HG02642 (cell line): ENCODE measurements at regions not wholly inside any gene's neighbourhood (a gene's known extent, or its start where the extent isn't known, plus 50 kb on each side); places are given as distances from the start of the nearest gene placed in this dataset.

Source experiments
- ATAC-seq: cut with Tn5 transposase; IDR thresholded peaks from one replicate; pipeline ENCODE4 v1.9.1; 2021; ENCODE audit warnings: mild to moderate bottlenecking; ENCODE audit not compliant: unreplicated experiment, poor library complexity

DNA sequence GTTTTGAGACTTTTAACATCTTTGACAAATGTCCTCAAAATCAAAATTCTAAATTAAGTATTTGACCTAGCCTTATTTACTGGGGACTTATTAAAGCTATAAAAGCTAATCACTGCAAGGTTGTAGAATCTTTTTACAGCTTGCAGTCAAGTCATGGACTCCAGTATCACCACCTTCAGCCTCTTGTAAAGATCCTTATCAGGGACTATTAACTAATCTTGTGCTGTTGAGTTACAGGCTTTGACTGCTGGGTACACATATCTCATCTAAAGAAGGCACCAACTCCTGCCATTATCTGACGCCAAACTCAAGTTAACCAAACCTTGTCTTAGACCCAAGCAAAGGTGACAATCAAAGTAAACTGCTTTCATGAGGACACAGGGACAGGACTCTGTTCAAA is 621.0 kb upstream of the IGFBP3 start:
- ATAC-seq = no peak

- no peak for ATAC-seq
These were observed 618.9 kb upstream of the IGFBP3 start for GRCh38 chr7:46539892-46540483.

DNA sequence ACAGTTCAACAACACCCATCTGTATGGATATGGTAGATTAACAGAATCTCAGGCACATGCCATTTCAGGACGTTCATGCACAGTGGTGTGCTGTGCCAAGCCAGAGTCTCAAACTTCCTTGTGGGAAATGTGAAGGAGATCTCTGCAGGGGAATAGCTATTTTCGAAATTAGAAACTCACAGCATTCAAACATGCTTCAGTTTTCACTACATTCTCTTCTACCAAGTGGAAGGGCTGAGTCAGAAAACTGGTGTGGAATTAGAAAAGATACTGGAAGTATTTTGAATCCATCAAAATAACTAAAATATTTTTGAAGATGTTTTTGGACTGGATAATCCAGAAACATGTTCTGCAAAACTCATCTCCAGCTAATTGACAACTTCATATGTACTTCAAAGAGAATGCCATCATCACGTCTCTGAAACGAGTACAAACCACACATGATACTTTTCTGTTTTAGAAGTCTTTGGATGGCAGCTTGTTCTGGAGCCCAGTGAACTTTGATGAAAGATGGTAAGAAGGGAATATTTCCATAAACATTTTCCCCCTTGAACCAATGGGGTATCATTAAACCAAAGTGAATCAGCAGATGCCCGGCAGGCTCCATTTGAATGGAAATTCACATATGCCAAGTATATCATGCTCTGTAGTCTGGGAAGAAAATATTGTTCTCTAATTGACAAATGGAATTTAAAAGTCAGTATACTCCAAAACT is 616.3 kb upstream of the IGFBP3 start:
- ATAC-seq = no peak

GRCh38 chr7:46534664-46535588 is 613.9 kb upstream of the IGFBP3 start:
- ATAC-seq = no peak

DNA sequence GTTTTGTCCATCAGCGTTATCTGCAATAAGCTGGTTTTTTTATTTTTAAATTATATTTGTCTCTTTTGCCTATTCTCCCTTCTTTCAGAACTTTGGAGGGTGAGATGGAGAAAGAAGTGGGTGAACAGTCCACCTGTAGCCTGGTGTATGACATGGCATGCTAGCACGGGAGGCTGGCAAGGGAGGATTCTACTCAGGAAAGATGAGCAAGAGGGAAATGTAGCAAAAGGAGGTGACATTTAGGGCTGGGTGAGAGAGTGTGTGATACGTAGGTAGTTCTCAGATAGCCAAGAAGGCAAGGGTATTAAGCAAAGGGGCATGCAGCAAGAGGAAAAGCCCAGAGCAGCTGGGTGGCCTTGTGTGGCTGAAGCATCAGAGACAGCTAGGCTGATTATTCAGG is 612.9 kb upstream of the IGFBP3 start:
- ATAC-seq = no peak

DNA sequence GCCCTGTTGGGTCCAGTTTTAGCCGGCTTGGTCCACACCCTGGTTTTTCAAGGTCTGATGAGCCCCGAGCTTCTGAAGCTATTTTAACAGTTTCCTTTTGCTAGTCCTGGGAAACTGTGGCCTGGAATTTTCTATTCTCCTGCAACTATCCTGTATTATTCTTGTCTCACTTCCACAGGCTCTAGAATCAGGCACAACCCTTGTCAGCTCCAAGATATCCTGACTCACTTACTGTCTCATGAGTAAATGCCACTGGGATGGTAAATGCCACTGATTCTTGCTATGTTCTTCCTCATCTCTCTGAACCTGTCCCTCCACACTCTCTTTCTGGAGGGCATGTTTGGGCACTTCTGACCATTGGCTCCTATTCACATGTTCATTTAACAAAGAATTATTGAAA is 611.5 kb upstream of the IGFBP3 start:
- ATAC-seq = no peak

- no peak for ATAC-seq
These were observed 609.1 kb upstream of the IGFBP3 start for GRCh38 chr7:46530081-46530750.

DNA sequence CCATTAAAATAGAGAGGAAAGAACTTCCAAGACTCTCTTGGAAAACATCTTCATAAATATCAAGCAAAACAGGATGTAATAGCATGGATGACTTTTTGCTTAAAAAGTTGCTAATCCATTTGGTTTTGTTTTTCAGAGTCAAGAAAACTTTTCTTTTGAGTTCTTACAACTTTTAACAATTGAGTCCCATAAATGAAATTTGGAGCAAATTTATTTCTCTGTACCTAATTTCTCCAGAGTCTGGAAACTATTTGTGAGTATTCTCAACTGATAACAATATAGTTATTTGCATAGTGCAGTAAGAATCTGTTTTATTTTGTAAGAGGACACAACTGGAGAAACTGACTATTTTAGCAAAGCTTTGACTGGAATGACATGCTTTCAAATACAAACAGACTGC is 606.3 kb upstream of the IGFBP3 start:
- ATAC-seq = no peak

DNA sequence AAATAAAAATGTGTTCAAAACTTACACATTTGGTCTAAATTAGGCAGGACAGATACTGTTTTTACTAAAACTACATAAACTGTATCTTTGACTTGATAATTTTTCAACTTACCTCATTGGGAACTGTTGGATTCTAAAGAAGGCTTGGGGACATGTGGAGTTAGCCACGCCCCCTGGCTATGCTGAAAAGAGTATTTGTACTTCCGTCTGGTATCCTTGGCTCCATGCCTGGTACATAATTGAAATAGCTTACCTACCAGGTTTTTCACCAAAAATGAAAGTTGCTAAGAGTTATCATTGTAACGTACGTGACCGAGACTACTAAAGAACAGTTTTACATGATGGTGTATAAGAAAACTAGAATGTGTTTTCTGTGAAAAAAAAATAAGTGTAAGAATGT is 604.8 kb upstream of the IGFBP3 start:
- ATAC-seq = no peak

DNA sequence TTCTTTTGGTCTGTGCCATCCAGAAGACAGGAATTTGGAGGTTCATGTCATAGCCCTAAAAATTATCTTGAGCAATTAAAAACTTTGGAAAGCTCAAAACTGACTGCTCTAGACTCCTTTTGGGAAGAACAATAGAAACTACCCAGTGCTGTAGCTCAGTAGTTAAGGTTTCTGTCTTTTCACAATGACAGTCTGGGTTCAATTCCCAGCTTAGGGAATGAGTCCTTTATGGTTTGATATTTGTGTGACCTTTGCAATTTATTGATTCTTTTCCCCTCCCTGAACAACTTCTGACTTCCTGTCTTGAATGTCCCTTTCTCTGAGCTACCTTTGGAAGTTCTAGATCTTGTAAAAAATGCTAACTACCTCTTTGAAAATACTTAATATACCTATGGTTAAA is 603.3 kb upstream of the IGFBP3 start:
- ATAC-seq = no peak

DNA sequence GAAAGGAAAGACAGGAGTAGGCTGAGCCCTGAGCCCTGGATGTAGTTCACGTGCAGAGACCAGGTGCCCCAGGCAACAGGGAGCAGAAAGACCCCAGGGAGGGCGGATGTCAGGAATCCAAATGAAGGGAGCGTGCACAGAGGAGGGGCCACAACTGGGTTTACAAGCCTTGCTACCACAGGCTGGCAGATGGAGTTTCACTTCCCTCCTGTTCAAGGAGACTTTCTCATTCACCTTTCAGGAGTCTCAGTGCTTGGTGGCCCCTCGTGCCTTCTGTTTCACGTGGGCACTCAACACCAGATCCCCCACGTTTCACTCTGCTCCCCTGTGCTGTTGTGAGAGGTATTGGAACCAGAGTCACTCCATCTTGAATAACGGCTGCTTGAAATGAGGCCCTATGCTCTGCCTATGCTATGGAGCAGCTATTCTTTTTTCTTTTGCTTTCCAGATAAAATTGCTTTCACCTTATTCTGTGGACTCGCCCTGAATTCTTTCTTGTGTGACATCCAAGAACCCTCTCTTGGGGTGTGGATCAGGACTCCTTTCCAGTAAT is 601.4 kb upstream of the IGFBP3 start:
- ATAC-seq = no peak

- no peak for ATAC-seq
These were observed 597.6 kb upstream of the IGFBP3 start for GRCh38 chr7:46518713-46519112.

- ATAC-seq = no peak
These were observed 594.9 kb upstream of the IGFBP3 start for GRCh38 chr7:46515844-46516590.

GRCh38 chr7:46513447-46513848 is 592.4 kb upstream of the IGFBP3 start:
- ATAC-seq = no peak

- no peak for ATAC-seq
These were observed 591.9 kb upstream of the IGFBP3 start for GRCh38 chr7:46512891-46513413.

GRCh38 chr7:46511442-46512215 is 590.6 kb upstream of the IGFBP3 start:
- ATAC-seq = no peak

DNA sequence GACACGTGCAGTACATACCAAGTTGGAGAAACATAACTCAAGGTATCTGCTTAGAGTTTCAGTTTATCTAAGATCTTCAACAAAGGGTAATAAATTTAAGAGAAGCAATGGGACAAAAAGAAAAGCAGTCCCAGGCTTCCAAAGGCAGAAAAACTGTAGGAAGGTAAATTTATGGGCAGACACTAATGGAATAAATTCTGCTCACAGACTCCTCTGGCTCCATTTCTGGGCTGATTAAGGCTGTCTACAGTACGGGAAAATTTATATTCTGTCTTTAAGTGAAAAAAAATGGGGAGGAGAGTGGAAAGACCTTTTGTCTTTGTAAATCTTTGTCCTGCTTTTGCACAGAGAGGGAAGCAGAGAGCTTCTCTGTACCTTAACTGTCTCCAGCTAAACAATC is 587.5 kb upstream of the IGFBP3 start:
- ATAC-seq = no peak

DNA sequence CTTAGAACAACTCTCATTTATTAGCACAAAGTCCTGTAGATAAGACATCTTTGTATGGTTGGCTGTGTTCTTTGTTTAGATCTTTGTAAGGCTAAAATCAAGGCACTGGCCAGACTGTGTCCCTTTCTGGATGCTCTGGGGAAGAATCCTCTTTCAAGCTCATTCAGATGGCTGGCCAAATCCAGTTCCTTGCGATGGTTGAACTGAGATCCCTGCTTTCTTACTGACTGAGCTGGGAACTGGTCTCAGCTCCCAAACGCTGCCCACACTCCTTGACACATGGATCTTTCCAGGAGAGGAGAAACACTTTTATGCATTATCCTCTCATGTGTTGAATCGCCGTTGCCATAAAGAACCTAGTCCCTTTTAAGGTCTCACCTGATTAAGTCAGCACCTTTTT is 586.5 kb upstream of the IGFBP3 start:
- ATAC-seq = no peak

DNA sequence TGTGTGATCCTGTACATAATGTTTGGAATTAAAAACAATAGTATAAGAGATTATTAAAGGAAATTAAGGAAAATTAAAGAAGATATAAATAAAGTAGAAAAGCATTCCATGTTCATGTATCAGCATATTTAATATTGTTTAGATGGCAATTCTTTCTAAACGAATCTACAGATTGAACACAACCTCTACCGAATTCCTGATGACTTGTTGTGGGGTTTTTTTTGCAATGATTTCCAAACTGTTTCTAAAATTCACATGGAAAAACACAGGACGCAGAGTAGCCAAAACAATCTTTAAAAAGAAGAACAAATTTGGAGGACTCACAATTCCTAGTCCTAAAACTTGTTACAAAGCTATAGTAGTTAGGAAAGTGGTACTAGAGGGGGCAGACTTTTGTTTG is 573.4 kb upstream of the IGFBP3 start:
- no peak for ATAC-seq
